ENCODE measurements at regions not wholly inside any gene's neighbourhood (a gene's known extent, or its start where the extent isn't known, plus 50 kb on each side); places are given as distances from the start of the nearest gene placed in this dataset.
"Not testable (repeated sequence)": the region's sequence is repeated elsewhere in the genome, so short reads cannot be mapped to it uniquely, and the experiment has no call there.

DNA sequence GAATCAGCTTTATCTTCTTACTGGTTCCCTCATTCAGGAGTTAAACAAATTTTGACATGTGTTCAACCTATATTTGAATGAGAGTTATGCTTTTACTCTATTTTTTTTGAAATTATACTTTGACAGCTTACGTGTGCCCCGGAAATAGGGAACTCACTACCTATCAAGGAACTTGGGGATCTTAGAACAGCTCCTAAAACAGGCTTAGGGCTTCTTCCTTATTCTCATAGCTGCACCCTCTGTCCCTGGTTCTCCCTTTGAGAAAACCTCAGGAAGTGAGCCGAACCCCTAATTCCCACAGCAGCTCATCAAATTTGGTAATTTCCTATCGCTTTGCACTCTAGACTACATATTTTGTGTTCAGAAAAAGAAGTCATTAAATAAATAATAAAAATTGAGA lies 81.2 kb upstream of the RUNX3 start:
- H3K36me3 Mint-ChIP-seq (ENCODE audit: low read depth), result no peaks in the 10 kb centered on the region
- no peaks in the 10 kb centered on the region for H3K4me1 Mint-ChIP-seq
- H3K9me3 Mint-ChIP-seq, result no peaks in the 10 kb centered on the region
- no peak overlapping the region for H3K27ac Mint-ChIP-seq
- no peak for TF ChIP-seq CTCF (IDR thresholded peaks at IDR 0.05; ENCODE audit: unreplicated experiment in 3 of 3)
- H3K4me3 Mint-ChIP-seq, result no peak overlapping the region
- H3K27me3 Mint-ChIP-seq (ENCODE audit: low read depth), result peaks cover 37% of the 10 kb centered on the region

GRCh38 chr1:25009671-25010262 lies 79.7 kb upstream of the RUNX3 start:
- Mint-ChIP-seq H3K4me3 (no peak overlapping the region), H3K27ac (no peak overlapping the region), H3K36me3 (ENCODE audit: low read depth) (no peaks in the 10 kb centered on the region), H3K9me3 (no peaks in the 10 kb centered on the region), H3K27me3 (ENCODE audit: low read depth) (peaks cover 49% of the 10 kb centered on the region), H3K4me1 (no peaks in the 10 kb centered on the region)
- TF ChIP-seq CTCF (IDR thresholded peaks at IDR 0.05; ENCODE audit: unreplicated experiment in 3 of 3), result no peak

GRCh38 chr1:25008192-25008485 lies 78.1 kb upstream of the RUNX3 start:
- no peaks in the 10 kb centered on the region for H3K9me3 Mint-ChIP-seq
- H3K27me3 Mint-ChIP-seq (ENCODE audit: low read depth), result peaks cover 55% of the 10 kb centered on the region
- H3K4me1 Mint-ChIP-seq, result no peaks in the 10 kb centered on the region
- no peak overlapping the region for H3K4me3 Mint-ChIP-seq
- H3K36me3 Mint-ChIP-seq (ENCODE audit: low read depth), result no peaks in the 10 kb centered on the region
- TF ChIP-seq CTCF (IDR thresholded peaks at IDR 0.05; ENCODE audit: unreplicated experiment in 3 of 3), result no peak
- H3K27ac Mint-ChIP-seq, result no peak overlapping the region

DNA sequence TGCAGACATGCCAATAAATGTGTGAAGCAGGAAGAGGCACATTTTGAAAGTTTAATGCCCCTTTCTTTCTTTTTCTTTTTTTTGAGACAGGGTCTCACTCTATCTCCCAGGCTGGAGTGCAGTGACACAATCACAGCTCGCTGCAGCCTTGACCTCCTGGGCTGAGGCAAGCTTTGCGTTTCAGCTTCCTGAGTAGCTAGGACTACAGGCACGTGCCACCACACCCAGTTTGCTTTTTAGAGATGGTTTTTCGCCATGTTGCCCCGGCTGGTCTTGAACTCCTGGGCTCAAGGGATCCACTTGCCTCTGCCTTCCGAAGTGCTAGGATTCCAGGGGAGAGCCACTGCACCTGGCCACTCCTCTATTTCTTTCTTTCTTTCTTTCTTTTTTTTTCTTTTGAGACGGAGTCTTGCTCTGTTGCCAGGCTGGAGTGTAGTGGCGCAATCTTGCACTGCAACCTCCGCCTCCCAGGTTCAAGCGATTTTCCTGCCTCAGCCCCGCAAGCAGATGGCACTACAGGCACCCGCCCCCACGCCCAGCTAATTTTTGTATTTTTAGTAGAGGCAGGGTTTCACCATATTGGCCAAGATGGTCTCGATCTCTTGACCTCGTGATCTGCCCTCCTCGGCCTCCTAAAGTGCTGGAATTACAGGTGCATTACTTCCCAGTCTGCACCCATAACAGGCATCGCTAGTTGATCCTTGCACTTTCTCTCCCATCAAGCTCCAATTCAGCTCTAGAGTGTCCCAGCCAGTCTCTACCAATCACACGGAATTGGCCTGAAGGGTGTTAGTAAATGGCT lies 77.5 kb upstream of the RUNX3 start:
- H3K9me3 Mint-ChIP-seq; H3K27ac Mint-ChIP-seq; H3K4me3 Mint-ChIP-seq; H3K4me1 Mint-ChIP-seq; H3K36me3 Mint-ChIP-seq (ENCODE audit: low read depth): not testable (repeated sequence)
- peaks cover 52% of the 10 kb centered on the region for H3K27me3 Mint-ChIP-seq (ENCODE audit: low read depth)

GRCh38 chr1:25006770-25007169 lies 76.7 kb upstream of the RUNX3 start:
- Mint-ChIP-seq H3K36me3 (ENCODE audit: low read depth) (no peaks in the 10 kb centered on the region), H3K27ac (no peak overlapping the region), H3K27me3 (ENCODE audit: low read depth) (peaks cover 50% of the 10 kb centered on the region), H3K4me1 (no peaks in the 10 kb centered on the region), H3K9me3 (no peaks in the 10 kb centered on the region), H3K4me3 (no peak overlapping the region)
- TF ChIP-seq CTCF (IDR thresholded peaks at IDR 0.05; ENCODE audit: unreplicated experiment in 3 of 3), result no peak

DNA sequence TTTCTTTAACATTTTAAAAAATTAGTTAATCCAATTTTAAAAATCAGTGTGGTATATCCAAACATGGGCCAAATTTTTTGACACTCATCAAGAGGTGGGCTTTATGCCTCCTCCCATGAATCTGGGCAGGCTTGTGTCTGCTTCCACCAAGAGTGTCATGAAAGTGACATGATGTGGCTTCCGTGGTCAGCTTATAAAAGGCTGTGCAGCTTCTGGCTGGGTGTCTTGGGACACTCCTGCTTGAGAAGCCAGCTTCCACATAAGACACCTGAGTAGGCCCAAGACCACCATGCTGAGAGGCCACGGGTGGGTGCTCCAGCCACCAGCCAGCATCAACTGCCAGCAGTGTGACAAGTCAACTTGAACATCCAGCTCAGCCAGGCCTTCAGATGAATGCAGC lies 74.3 kb upstream of the RUNX3 start:
- Mint-ChIP-seq H3K27ac (no peak overlapping the region), H3K9me3 (no peaks in the 10 kb centered on the region), H3K4me1 (no peaks in the 10 kb centered on the region), H3K27me3 (ENCODE audit: low read depth) (peaks cover 44% of the 10 kb centered on the region), H3K36me3 (ENCODE audit: low read depth) (no peaks in the 10 kb centered on the region), H3K4me3 (no peak overlapping the region)
- no peak for TF ChIP-seq CTCF (IDR thresholded peaks at IDR 0.05; ENCODE audit: unreplicated experiment in 3 of 3)

All from nephron (organoid).